SK-N-SH (cell line): ENCODE measurements at regions not wholly inside any gene's neighbourhood (a gene's known extent, or its start where the extent isn't known, plus 50 kb on each side); places are given as distances from the start of the nearest gene placed in this dataset.
"Not testable (repeated sequence)": the region's sequence is repeated elsewhere in the genome, so short reads cannot be mapped to it uniquely, and the experiment has no call there.

ENCODE experiments used
- CTCF ChIA-PET: fragments of 300-600, 350-600 bp; formaldehyde crosslinking; extraction: SDS; loops from one replicate; lab custom pipeline; 2021; lab: Yijun Ruan, JAX
- POLR2A ChIA-PET: fragments of 350-600 bp; sonication (Branson Sonifier 250); formaldehyde crosslinking; extraction: SDS; loops from one replicate; lab custom pipeline; 2020; ENCODE audit warnings: antibody characterized with exemption, inconsistent platforms; lab: Yijun Ruan, JAX
- DNase-seq: peaks from one replicate; pipeline ENCODE4 v3.0.0; 2012
- H2AFZ ChIP-seq: fragments of 200-600 bp; sonication (generic); 2 replicates; pipeline ENCODE4 v1.8.1; 2016; ENCODE audit warnings: antibody characterized with exemption, mild to moderate bottlenecking, low read depth
- H3F3A ChIP-seq: fragments of 200-600 bp; sonication (generic); replicated peaks from 2 replicates; pipeline ENCODE3; 2016; ENCODE audit warnings: antibody characterized with exemption, mild to moderate bottlenecking; ENCODE audit not compliant: insufficient read depth
- H3K27ac ChIP-seq, 2 experiments: fragments of 200-500 bp in 1 of 2; fragments of 200-600 bp in 1 of 2; sonication (Bioruptor generic) in 1 of 2; sonication (generic), shearing (Covaris generic) in 1 of 2; 2 replicates each; pipeline versions ENCODE4 v1.5.1 to v1.6.1; 2014 to 2016; ENCODE audit warnings: low read depth in 2 of 2, inconsistent platforms in 1 of 2, low read length in 1 of 2, mild to moderate bottlenecking in 1 of 2, mixed read lengths in 1 of 2
- H3K27me3 ChIP-seq: fragments of 200-600 bp; sonication (generic), shearing (Covaris generic); 2 replicates; pipeline ENCODE4 v1.6.1; 2016; ENCODE audit warnings: mixed run types; ENCODE audit not compliant: insufficient read depth
- H3K36me3 ChIP-seq, 2 experiments: fragments of 200-500 bp in 1 of 2; fragments of 200-600 bp in 1 of 2; sonication (Bioruptor generic) in 1 of 2; sonication (generic) in 1 of 2; replicated peaks in 1 of 2; 2 replicates each; pipeline versions ENCODE3 to v1.5.1; 2014 to 2016; ENCODE audit warnings: low read length in 1 of 2, mild to moderate bottlenecking in 1 of 2; ENCODE audit not compliant: insufficient read depth in 2 of 2, control insufficient read depth in 1 of 2
- H3K4me1 ChIP-seq, 2 experiments: fragments of 200-500 bp in 1 of 2; fragments of 200-600 bp in 1 of 2; sonication (Bioruptor generic) in 1 of 2; sonication (generic), shearing (Covaris generic) in 1 of 2; 2 replicates each; pipeline versions ENCODE4 v1.5.1 to v1.6.1; 2014 to 2016; ENCODE audit warnings: low read depth in 1 of 2, low read length in 1 of 2, mixed run types in 1 of 2; ENCODE audit not compliant: insufficient read depth in 2 of 2, control insufficient read depth in 1 of 2
- H3K4me2 ChIP-seq: fragments of 200-600 bp; sonication (generic), shearing (Covaris generic); 2 replicates; pipeline ENCODE4 v1.6.1; 2017; ENCODE audit warnings: mixed run types
- H3K4me3 ChIP-seq, 2 experiments: fragments of 200-500 bp in 1 of 2; fragments of 200-600 bp in 1 of 2; sonication (Bioruptor generic) in 1 of 2; sonication (generic), shearing (Covaris generic) in 1 of 2; 2 replicates each; pipeline versions ENCODE4 v1.5.1 to v1.8.1; 2014 to 2016; ENCODE audit warnings: low read depth in 2 of 2, inconsistent platforms in 1 of 2, low read length in 1 of 2, mild to moderate bottlenecking in 1 of 2, mixed read lengths in 1 of 2, moderate library complexity in 1 of 2
- H3K79me2 ChIP-seq: fragments of 200-600 bp; sonication (generic); 2 replicates; pipeline ENCODE4 v1.8.1; 2017; ENCODE audit warnings: mild to moderate bottlenecking; ENCODE audit not compliant: insufficient read depth
- H3K9ac ChIP-seq: fragments of 200-600 bp; sonication (generic); 2 replicates; pipeline ENCODE4 v1.6.1; 2017; ENCODE audit warnings: mixed run types
- H3K9me2 ChIP-seq: fragments of 200-600 bp; sonication (generic); 2 replicates; pipeline ENCODE4 v1.6.1; 2017; ENCODE audit warnings: mixed run types
- H3K9me3 ChIP-seq: fragments of 200-600 bp; sonication (generic); 2 replicates; pipeline ENCODE4 v1.6.1; 2017; ENCODE audit warnings: mixed run types, mild to moderate bottlenecking, moderate library complexity
- H4K20me1 ChIP-seq: fragments of 200-600 bp; sonication (generic); 2 replicates; pipeline ENCODE4 v1.6.1; 2017; ENCODE audit warnings: mild to moderate bottlenecking, mixed run types; ENCODE audit not compliant: insufficient read depth
- MXI1 ChIP-seq: IDR thresholded peaks from 2 replicates; pipeline ENCODE4 v1.6.1; 2012; ENCODE audit warnings: mild to moderate bottlenecking, low read depth, low read length, improper control_type of control experiment
- RAD21 ChIP-seq: IDR thresholded peaks from 2 replicates; pipeline ENCODE4 v1.6.1; 2012; ENCODE audit warnings: mild to moderate bottlenecking, low read length
- RXRA ChIP-seq: IDR thresholded peaks from 2 replicates; pipeline ENCODE4 v1.4.0; 2012; ENCODE audit warnings: low read depth, mild to moderate bottlenecking, borderline replicate concordance
- SIN3A ChIP-seq: IDR thresholded peaks from 2 replicates; pipeline ENCODE4 v1.6.1; 2012; ENCODE audit warnings: low read depth, mild to moderate bottlenecking, low read length, moderate library complexity, borderline replicate concordance
- TEAD4 ChIP-seq: IDR thresholded peaks from 2 replicates; pipeline ENCODE4 v1.4.0; 2012; ENCODE audit warnings: mild to moderate bottlenecking, borderline replicate concordance; ENCODE audit not compliant: insufficient read depth
- WGBS: methylation state at CpG from one replicate; pipeline ENCODE4 v1.1.6; 2017; ENCODE audit warnings: low lambda C conversion rate; 5-methylcytosine and 5-hydroxymethylcytosine counted together
- TF ChIP-seq, protein P1 (sequence below): fragments of 150-350 bp; IDR thresholded peaks from 2 replicates; pipeline ENCODE4 v1.6.1; 2016; ENCODE audit warnings: mild to moderate bottlenecking, low read depth, low read length
- TF ChIP-seq, protein P2 (sequence below): IDR thresholded peaks from 2 replicates; pipeline ENCODE4 v1.4.0; 2012; ENCODE audit warnings: low read depth
- TF ChIP-seq, protein P3 (sequence below): fragments of 200-600 bp; sonication (generic); IDR thresholded peaks from 2 replicates; pipeline ENCODE4 v1.6.1; 2017; ENCODE audit warnings: antibody characterized with exemption, mild to moderate bottlenecking, moderate library complexity
- TF ChIP-seq, protein P4 (sequence below): IDR thresholded peaks from 2 replicates; pipeline ENCODE4 v1.4.0; 2012; ENCODE audit warnings: low read depth, borderline replicate concordance

DNA sequence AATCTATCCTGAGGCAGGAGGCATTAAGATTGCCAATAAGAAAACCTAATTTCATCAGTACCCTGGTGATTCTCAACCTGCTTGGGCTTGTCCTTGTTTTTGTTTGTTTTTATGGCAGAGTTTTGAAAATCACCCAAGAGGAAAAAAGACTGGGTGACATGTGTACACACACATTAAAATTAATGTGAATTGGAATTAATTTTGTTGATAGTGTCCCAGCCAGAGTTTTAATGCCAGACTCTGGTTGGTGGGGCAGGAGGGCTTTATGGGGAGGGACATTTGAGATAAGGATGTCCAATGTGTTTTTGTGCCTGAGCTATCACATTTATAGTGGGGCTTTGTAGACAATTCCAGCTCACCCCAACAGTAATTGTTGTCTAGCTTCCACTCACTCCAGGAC is 184.6 kb downstream of the ID4 start:
- no peaks in the 10 kb centered on the region for H3F3A ChIP-seq
- no peak overlapping the region for H3K4me2 ChIP-seq
- no peaks in the 10 kb centered on the region for H3K79me2 ChIP-seq
- H3K27ac ChIP-seq, result no peak overlapping the region
- no peak overlapping the region for H2AFZ ChIP-seq
- no peaks in the 10 kb centered on the region for H3K36me3 ChIP-seq
- DNase-seq, result no peak
- no peak overlapping the region for H3K4me3 ChIP-seq
- H3K9me3 ChIP-seq, result no peaks in the 10 kb centered on the region
- TF ChIP-seq, protein P1, sequence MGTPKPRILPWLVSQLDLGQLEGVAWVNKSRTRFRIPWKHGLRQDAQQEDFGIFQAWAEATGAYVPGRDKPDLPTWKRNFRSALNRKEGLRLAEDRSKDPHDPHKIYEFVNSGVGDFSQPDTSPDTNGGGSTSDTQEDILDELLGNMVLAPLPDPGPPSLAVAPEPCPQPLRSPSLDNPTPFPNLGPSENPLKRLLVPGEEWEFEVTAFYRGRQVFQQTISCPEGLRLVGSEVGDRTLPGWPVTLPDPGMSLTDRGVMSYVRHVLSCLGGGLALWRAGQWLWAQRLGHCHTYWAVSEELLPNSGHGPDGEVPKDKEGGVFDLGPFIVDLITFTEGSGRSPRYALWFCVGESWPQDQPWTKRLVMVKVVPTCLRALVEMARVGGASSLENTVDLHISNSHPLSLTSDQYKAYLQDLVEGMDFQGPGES, result no peak
- TF ChIP-seq, protein P2, sequence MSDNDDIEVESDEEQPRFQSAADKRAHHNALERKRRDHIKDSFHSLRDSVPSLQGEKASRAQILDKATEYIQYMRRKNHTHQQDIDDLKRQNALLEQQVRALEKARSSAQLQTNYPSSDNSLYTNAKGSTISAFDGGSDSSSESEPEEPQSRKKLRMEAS, result no peak
- TF ChIP-seq RXRA (no peak), TEAD4 (no peak), MXI1 (no peak), SIN3A (no peak), RAD21 (no peak)
- TF ChIP-seq, protein P3, sequence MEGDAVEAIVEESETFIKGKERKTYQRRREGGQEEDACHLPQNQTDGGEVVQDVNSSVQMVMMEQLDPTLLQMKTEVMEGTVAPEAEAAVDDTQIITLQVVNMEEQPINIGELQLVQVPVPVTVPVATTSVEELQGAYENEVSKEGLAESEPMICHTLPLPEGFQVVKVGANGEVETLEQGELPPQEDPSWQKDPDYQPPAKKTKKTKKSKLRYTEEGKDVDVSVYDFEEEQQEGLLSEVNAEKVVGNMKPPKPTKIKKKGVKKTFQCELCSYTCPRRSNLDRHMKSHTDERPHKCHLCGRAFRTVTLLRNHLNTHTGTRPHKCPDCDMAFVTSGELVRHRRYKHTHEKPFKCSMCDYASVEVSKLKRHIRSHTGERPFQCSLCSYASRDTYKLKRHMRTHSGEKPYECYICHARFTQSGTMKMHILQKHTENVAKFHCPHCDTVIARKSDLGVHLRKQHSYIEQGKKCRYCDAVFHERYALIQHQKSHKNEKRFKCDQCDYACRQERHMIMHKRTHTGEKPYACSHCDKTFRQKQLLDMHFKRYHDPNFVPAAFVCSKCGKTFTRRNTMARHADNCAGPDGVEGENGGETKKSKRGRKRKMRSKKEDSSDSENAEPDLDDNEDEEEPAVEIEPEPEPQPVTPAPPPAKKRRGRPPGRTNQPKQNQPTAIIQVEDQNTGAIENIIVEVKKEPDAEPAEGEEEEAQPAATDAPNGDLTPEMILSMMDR, result no peak
- TF ChIP-seq, protein P4, sequence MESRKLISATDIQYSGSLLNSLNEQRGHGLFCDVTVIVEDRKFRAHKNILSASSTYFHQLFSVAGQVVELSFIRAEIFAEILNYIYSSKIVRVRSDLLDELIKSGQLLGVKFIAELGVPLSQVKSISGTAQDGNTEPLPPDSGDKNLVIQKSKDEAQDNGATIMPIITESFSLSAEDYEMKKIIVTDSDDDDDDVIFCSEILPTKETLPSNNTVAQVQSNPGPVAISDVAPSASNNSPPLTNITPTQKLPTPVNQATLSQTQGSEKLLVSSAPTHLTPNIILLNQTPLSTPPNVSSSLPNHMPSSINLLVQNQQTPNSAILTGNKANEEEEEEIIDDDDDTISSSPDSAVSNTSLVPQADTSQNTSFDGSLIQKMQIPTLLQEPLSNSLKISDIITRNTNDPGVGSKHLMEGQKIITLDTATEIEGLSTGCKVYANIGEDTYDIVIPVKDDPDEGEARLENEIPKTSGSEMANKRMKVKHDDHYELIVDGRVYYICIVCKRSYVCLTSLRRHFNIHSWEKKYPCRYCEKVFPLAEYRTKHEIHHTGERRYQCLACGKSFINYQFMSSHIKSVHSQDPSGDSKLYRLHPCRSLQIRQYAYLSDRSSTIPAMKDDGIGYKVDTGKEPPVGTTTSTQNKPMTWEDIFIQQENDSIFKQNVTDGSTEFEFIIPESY, result no peak
- POLR2A ChIA-PET, result no interaction called here
- H3K9ac ChIP-seq, result no peak overlapping the region
- CTCF ChIA-PET, result no interaction called here
- H3K4me1 ChIP-seq, result no peaks in the 10 kb centered on the region
- no peaks in the 10 kb centered on the region for H3K27me3 ChIP-seq
- H3K9me2 ChIP-seq, result no peaks in the 10 kb centered on the region
- H4K20me1 ChIP-seq, result no peaks in the 10 kb centered on the region

DNA sequence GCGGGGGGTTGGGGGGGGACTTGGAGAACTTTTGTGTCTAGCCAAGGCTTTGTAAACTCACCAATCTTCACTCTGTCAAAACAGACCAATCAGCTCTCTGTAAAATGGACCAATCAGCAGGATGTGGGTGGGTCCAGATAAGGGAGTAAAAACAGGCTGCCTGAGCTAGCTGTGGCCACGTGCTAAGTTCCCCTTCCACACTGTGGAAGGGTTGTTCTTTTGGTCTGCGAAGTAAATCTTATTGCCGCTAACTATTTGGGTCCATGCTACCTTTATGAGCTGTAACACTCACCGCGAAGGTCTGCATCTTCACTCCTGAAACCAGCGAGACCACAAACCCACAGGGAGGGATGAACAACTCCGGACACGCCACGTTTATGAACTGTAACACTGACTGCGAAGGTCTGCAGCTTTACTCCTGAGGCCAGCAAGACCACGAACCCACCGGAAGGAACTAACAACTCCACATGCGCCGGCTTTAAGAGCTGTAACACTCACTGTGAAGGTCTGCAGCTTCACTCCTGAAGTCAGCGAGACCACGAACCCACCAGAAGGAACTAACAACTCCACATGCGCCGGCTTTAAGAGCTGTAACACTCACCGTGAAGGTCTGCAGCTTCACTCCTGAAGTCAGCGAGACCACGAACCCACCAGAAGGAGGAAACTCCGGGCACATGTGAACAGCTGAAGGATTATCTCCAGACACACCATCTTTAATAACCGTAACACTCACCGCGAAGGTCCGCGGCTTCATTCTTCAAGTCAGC is 186.6 kb downstream of the ID4 start:
- H3F3A ChIP-seq, H3K4me1 ChIP-seq, H3K79me2 ChIP-seq, H3K9ac ChIP-seq, H3K9me2 ChIP-seq, H3K9me3 ChIP-seq, H3K36me3 ChIP-seq, H3K27ac ChIP-seq, DNase-seq, H3K27me3 ChIP-seq, H3K4me3 ChIP-seq, H3K4me2 ChIP-seq, POLR2A ChIA-PET, CTCF ChIA-PET, H2AFZ ChIP-seq, H4K20me1 ChIP-seq: not testable (repeated sequence)
- WGBS, result 68% methylated on average over 28 of the region's 28 CpGs
